ENCODE measurements at regions not wholly inside any gene's neighbourhood (a gene's known extent, or its start where the extent isn't known, plus 50 kb on each side); places are given as distances from the start of the nearest gene placed in this dataset.
"Not testable (repeated sequence)": the region's sequence is repeated elsewhere in the genome, so short reads cannot be mapped to it uniquely, and the experiment has no call there.

- H3K36me3 ChIP-seq (ENCODE audit: control insufficient read depth in 2 of 2, insufficient read depth in 2 of 2, low read length in 2 of 2): no peaks in the 10 kb centered on the region
- H3K27me3 ChIP-seq (ENCODE audit: control insufficient read depth in 2 of 2, insufficient read depth in 2 of 2, low read length in 2 of 2): peaks cover 0 to 2% of the 10 kb centered on the region in 2 donors
- H3K27ac ChIP-seq (ENCODE audit: low read depth in 2 of 2, low read length in 2 of 2): no peak overlapping the region
- no peaks in the 10 kb centered on the region for H3K9me3 ChIP-seq (ENCODE audit: control insufficient read depth in 2 of 2, low read length in 2 of 2)
- H3K9ac ChIP-seq (ENCODE audit: low read depth in 1 of 2, low read length in 2 of 2): no peak overlapping the region
- no peak overlapping the region for H3K4me3 ChIP-seq (ENCODE audit: low read length in 2 of 2)
- H3K4me1 ChIP-seq (ENCODE audit: control insufficient read depth in 2 of 2, insufficient read depth in 2 of 2, low read length in 2 of 2): no peaks in the 10 kb centered on the region
Observed at GRCh38 chrX:106283841-106284240, 115.7 kb downstream of the PWWP3B start.

DNA sequence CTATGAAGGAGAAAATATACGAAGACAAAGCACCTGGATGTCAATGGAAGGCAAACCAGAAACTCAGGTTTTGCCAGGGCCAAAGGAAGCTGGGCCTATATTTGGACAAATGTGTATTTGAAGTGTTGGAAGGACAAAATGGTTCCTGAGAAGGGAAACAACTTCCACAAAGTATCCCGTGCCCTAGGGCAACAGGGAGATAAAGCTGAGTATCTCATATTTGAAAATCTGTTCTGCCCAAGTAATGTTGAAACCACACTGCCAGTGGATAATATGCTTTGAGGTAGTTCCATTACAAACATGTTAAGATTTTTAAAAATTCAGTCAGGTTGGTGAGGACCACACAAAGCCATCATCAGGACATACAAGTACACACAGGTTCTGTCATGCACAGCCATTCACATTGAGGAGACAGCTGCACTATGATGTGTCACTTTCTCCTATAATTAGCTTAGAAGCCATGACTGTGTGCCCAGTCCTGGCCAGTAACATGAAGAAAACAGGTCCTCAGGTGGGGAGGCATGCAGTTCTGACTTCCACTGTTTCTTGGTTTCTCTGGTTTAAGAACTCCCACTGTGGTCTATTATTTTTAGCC lies 116.4 kb downstream of the PWWP3B start:
- Histone ChIP-seq H3K27me3 (ENCODE audit: control insufficient read depth in 2 of 2, insufficient read depth in 2 of 2, low read length in 2 of 2) (peaks cover 0 to 2% of the 10 kb centered on the region in 2 donors), H3K36me3 (ENCODE audit: control insufficient read depth in 2 of 2, insufficient read depth in 2 of 2, low read length in 2 of 2) (no peaks in the 10 kb centered on the region), H3K9ac (ENCODE audit: low read depth in 1 of 2, low read length in 2 of 2) (no peak overlapping the region), H3K9me3 (ENCODE audit: control insufficient read depth in 2 of 2, low read length in 2 of 2) (no peaks in the 10 kb centered on the region), H3K4me3 (ENCODE audit: low read length in 2 of 2) (no peak overlapping the region), H3K27ac (ENCODE audit: low read depth in 2 of 2, low read length in 2 of 2) (no peak overlapping the region), H3K4me1 (ENCODE audit: control insufficient read depth in 2 of 2, insufficient read depth in 2 of 2, low read length in 2 of 2) (no peaks in the 10 kb centered on the region)

GRCh38 chrX:106286053-106286650 lies 118.0 kb downstream of the PWWP3B start:
- Histone ChIP-seq H3K4me3 (ENCODE audit: low read length in 2 of 2) (no peak overlapping the region), H3K36me3 (ENCODE audit: control insufficient read depth in 2 of 2, insufficient read depth in 2 of 2, low read length in 2 of 2) (no peaks in the 10 kb centered on the region), H3K4me1 (ENCODE audit: control insufficient read depth in 2 of 2, insufficient read depth in 2 of 2, low read length in 2 of 2) (no peaks in the 10 kb centered on the region), H3K9ac (ENCODE audit: low read depth in 1 of 2, low read length in 2 of 2) (no peak overlapping the region), H3K27me3 (ENCODE audit: control insufficient read depth in 2 of 2, insufficient read depth in 2 of 2, low read length in 2 of 2) (peaks cover 0 to 2% of the 10 kb centered on the region in 2 donors), H3K9me3 (ENCODE audit: control insufficient read depth in 2 of 2, low read length in 2 of 2) (no peaks in the 10 kb centered on the region), H3K27ac (ENCODE audit: low read depth in 2 of 2, low read length in 2 of 2) (no peak overlapping the region)

DNA sequence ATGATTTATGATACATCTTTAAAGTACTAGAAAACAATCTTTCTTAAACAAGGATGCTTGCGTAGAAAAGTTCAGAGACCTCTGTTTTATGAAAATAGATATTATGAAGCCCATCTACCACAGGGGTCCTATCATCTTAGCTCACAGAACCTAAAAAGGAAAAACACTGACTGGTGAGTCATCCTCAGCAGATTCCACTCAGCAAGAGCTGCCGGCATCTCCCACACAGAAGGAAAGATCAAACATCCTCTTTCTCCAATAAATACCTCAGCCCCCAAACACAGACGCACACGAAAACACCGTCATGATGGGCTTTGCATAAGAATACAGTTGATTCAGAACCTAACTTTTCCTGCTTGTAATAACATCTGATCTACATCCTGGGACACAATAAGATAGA lies 122.7 kb downstream of the PWWP3B start:
- H3K9me3 ChIP-seq (ENCODE audit: control insufficient read depth in 2 of 2, low read length in 2 of 2); H3K36me3 ChIP-seq (ENCODE audit: control insufficient read depth in 2 of 2, insufficient read depth in 2 of 2, low read length in 2 of 2); H3K4me1 ChIP-seq (ENCODE audit: control insufficient read depth in 2 of 2, insufficient read depth in 2 of 2, low read length in 2 of 2); H3K9ac ChIP-seq (ENCODE audit: low read depth in 1 of 2, low read length in 2 of 2); H3K27me3 ChIP-seq (ENCODE audit: control insufficient read depth in 2 of 2, insufficient read depth in 2 of 2, low read length in 2 of 2); H3K4me3 ChIP-seq (ENCODE audit: low read length in 2 of 2); H3K27ac ChIP-seq (ENCODE audit: low read depth in 2 of 2, low read length in 2 of 2): not testable (repeated sequence)

DNA sequence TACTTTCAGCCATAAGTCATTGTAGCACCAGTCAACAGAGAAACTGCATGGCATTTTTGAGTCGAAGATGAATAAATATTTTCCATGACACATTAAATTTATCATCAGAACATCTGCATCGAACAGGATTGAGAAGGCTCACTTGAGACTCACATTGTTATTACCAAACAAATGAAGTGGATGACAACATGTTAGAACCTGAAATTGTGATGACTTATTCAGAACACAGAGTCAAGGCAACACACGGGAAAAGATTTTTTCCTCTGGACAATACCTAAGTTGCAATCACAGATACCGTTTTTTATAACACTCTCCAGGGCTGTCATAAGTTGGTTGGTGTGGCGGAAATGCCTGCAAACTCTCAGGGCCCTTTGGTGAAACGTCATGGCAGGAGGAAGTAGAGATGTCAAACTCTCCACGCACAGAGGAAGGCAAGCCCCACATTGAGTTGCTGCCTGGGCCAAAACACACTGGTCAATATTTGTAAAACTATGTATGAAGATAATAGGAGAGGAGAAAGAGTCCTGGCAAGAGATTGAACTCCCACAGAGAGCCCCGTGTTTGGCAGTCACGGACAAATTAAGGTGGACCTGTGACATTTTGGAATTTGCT lies 123.8 kb downstream of the PWWP3B start:
- not testable (repeated sequence) for H3K9ac ChIP-seq (ENCODE audit: low read depth in 1 of 2, low read length in 2 of 2); H3K4me3 ChIP-seq (ENCODE audit: low read length in 2 of 2); H3K36me3 ChIP-seq (ENCODE audit: control insufficient read depth in 2 of 2, insufficient read depth in 2 of 2, low read length in 2 of 2); H3K27me3 ChIP-seq (ENCODE audit: control insufficient read depth in 2 of 2, insufficient read depth in 2 of 2, low read length in 2 of 2); H3K4me1 ChIP-seq (ENCODE audit: control insufficient read depth in 2 of 2, insufficient read depth in 2 of 2, low read length in 2 of 2); H3K9me3 ChIP-seq (ENCODE audit: control insufficient read depth in 2 of 2, low read length in 2 of 2); H3K27ac ChIP-seq (ENCODE audit: low read depth in 2 of 2, low read length in 2 of 2)

- Histone ChIP-seq H3K4me3 (ENCODE audit: low read length in 2 of 2) (no peak overlapping the region), H3K9ac (ENCODE audit: low read depth in 1 of 2, low read length in 2 of 2) (no peak overlapping the region), H3K27ac (ENCODE audit: low read depth in 2 of 2, low read length in 2 of 2) (no peak overlapping the region), H3K36me3 (ENCODE audit: control insufficient read depth in 2 of 2, insufficient read depth in 2 of 2, low read length in 2 of 2) (no peaks in the 10 kb centered on the region), H3K27me3 (ENCODE audit: control insufficient read depth in 2 of 2, insufficient read depth in 2 of 2, low read length in 2 of 2) (no peaks in the 10 kb centered on the region), H3K9me3 (ENCODE audit: control insufficient read depth in 2 of 2, low read length in 2 of 2) (no peaks in the 10 kb centered on the region), H3K4me1 (ENCODE audit: control insufficient read depth in 2 of 2, insufficient read depth in 2 of 2, low read length in 2 of 2) (no peaks in the 10 kb centered on the region)
Observed at GRCh38 chrX:106300239-106300638, 132.1 kb downstream of the PWWP3B start.

GRCh38 chrX:106300656-106301055 lies 132.6 kb downstream of the PWWP3B start:
- Histone ChIP-seq H3K9me3 (ENCODE audit: control insufficient read depth in 2 of 2, low read length in 2 of 2) (no peaks in the 10 kb centered on the region), H3K27me3 (ENCODE audit: control insufficient read depth in 2 of 2, insufficient read depth in 2 of 2, low read length in 2 of 2) (no peaks in the 10 kb centered on the region), H3K4me1 (ENCODE audit: control insufficient read depth in 2 of 2, insufficient read depth in 2 of 2, low read length in 2 of 2) (no peaks in the 10 kb centered on the region), H3K4me3 (ENCODE audit: low read length in 2 of 2) (no peak overlapping the region), H3K36me3 (ENCODE audit: control insufficient read depth in 2 of 2, insufficient read depth in 2 of 2, low read length in 2 of 2) (no peaks in the 10 kb centered on the region), H3K9ac (ENCODE audit: low read depth in 1 of 2, low read length in 2 of 2) (no peak overlapping the region), H3K27ac (ENCODE audit: low read depth in 2 of 2, low read length in 2 of 2) (no peak overlapping the region)

DNA sequence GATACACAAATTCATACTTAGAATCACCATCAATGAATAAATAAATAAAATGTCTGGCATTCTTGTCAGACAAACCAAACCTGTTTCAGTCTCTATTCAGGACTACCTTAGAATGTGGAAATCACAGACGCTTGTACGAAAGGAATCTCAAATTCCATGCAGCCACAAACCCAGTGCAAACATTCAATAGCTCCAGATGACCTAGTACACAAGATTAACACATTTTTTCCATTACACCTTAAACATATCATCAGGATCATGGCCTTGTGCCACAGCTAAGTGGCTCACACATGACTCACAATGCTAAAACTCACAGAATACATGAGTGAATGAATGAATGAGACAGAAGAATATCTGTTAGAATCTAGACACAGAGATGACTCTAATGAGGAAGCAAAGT lies 134.2 kb downstream of the PWWP3B start:
- Histone ChIP-seq H3K9ac (ENCODE audit: low read depth in 1 of 2, low read length in 2 of 2) (no peak overlapping the region), H3K4me3 (ENCODE audit: low read length in 2 of 2) (no peak overlapping the region), H3K27ac (ENCODE audit: low read depth in 2 of 2, low read length in 2 of 2) (no peak overlapping the region), H3K36me3 (ENCODE audit: control insufficient read depth in 2 of 2, insufficient read depth in 2 of 2, low read length in 2 of 2) (no peaks in the 10 kb centered on the region), H3K27me3 (ENCODE audit: control insufficient read depth in 2 of 2, insufficient read depth in 2 of 2, low read length in 2 of 2) (no peaks in the 10 kb centered on the region), H3K4me1 (ENCODE audit: control insufficient read depth in 2 of 2, insufficient read depth in 2 of 2, low read length in 2 of 2) (no peaks in the 10 kb centered on the region), H3K9me3 (ENCODE audit: control insufficient read depth in 2 of 2, low read length in 2 of 2) (no peaks in the 10 kb centered on the region)

DNA sequence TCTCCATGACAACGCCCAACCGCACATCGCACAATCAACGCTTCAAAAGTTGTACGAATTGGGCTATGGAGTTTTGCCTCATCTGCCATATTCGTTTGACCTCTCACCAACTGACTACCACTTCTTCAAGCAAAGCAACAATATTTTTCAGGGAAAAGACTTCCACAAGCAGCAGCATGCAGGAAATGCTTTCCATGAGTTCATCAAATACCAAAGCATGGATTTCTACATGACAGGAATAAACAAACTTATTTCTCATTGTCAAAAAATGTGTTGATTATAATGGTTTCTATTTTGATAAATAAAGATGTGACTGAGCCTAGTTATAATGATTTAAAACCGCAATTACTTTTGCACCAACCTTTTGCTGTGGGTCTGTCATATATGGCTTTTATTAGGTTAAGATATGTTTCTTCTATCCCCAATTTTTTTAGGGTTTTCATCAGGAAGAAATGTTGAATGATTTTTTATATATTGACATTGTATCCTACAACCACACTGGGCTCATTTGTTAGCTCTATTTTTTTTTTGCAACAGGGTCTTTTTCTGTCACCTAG lies 138.4 kb downstream of the PWWP3B start:
- no peaks in the 10 kb centered on the region for H3K9me3 ChIP-seq (ENCODE audit: control insufficient read depth in 2 of 2, low read length in 2 of 2)
- H3K27ac ChIP-seq (ENCODE audit: low read depth in 2 of 2, low read length in 2 of 2): no peak overlapping the region
- no peaks in the 10 kb centered on the region for H3K36me3 ChIP-seq (ENCODE audit: control insufficient read depth in 2 of 2, insufficient read depth in 2 of 2, low read length in 2 of 2)
- H3K9ac ChIP-seq (ENCODE audit: low read depth in 1 of 2, low read length in 2 of 2): no peak overlapping the region
- no peak overlapping the region for H3K4me3 ChIP-seq (ENCODE audit: low read length in 2 of 2)
- no peaks in the 10 kb centered on the region for H3K27me3 ChIP-seq (ENCODE audit: control insufficient read depth in 2 of 2, insufficient read depth in 2 of 2, low read length in 2 of 2)
- no peaks in the 10 kb centered on the region for H3K4me1 ChIP-seq (ENCODE audit: control insufficient read depth in 2 of 2, insufficient read depth in 2 of 2, low read length in 2 of 2)

GRCh38 chrX:106323357-106323756 lies 155.3 kb downstream of the PWWP3B start:
- H3K4me3 ChIP-seq (ENCODE audit: low read length in 2 of 2): no peak overlapping the region
- H3K4me1 ChIP-seq (ENCODE audit: control insufficient read depth in 2 of 2, insufficient read depth in 2 of 2, low read length in 2 of 2): no peaks in the 10 kb centered on the region
- no peaks in the 10 kb centered on the region for H3K9me3 ChIP-seq (ENCODE audit: control insufficient read depth in 2 of 2, low read length in 2 of 2)
- no peaks in the 10 kb centered on the region for H3K27me3 ChIP-seq (ENCODE audit: control insufficient read depth in 2 of 2, insufficient read depth in 2 of 2, low read length in 2 of 2)
- no peak overlapping the region for H3K9ac ChIP-seq (ENCODE audit: low read depth in 1 of 2, low read length in 2 of 2)
- no peaks in the 10 kb centered on the region for H3K36me3 ChIP-seq (ENCODE audit: control insufficient read depth in 2 of 2, insufficient read depth in 2 of 2, low read length in 2 of 2)
- no peak overlapping the region for H3K27ac ChIP-seq (ENCODE audit: low read depth in 2 of 2, low read length in 2 of 2)
